ENCODE measurements at regions not wholly inside any gene's neighbourhood (a gene's known extent, or its start where the extent isn't known, plus 50 kb on each side); places are given as distances from the start of the nearest gene placed in this dataset.
"Not testable (repeated sequence)": the region's sequence is repeated elsewhere in the genome, so short reads cannot be mapped to it uniquely, and the experiment has no call there.

GRCh38 chr12:34605955-34606748 lies 583.9 kb downstream of the ALG10 start:
- H3K9me3 Mint-ChIP-seq = no peaks in the 10 kb centered on the region

GRCh38 chr12:34606749-34607519 lies 584.6 kb downstream of the ALG10 start:
- Mint-ChIP-seq H3K36me3 (ENCODE audit: low read depth) (peaks cover 10% of the 10 kb centered on the region), H3K9me3 (peaks cover 3% of the 10 kb centered on the region), H3K27ac (ENCODE audit: unreplicated experiment) (no peak overlapping the region), H3K27me3 (ENCODE audit: low read depth) (no peaks in the 10 kb centered on the region), H3K4me3 (no peak overlapping the region), H3K4me1 (no peaks in the 10 kb centered on the region)
- TF ChIP-seq CTCF (conservative IDR thresholded peaks at IDR 0.05) = no peak
- DNase-seq (ENCODE audit: low read depth, low spot score) = no peak

More at GRCh38 chr12:34605955-34606748, 583.9 kb downstream of the ALG10 start:
- Mint-ChIP-seq H3K4me1 (no peaks in the 10 kb centered on the region), H3K27ac (ENCODE audit: unreplicated experiment) (no peak overlapping the region), H3K36me3 (ENCODE audit: low read depth) (peaks cover 6% of the 10 kb centered on the region), H3K27me3 (ENCODE audit: low read depth) (no peaks in the 10 kb centered on the region), H3K4me3 (no peak overlapping the region)
- TF ChIP-seq CTCF (conservative IDR thresholded peaks at IDR 0.05) = no peak
- no peak for DNase-seq (ENCODE audit: low read depth, low spot score)

GRCh38 chr12:34607520-34608195 lies 585.4 kb downstream of the ALG10 start:
- TF ChIP-seq CTCF (conservative IDR thresholded peaks at IDR 0.05) = no peak
- DNase-seq (ENCODE audit: low read depth, low spot score) = no peak
- peaks cover 8% of the 10 kb centered on the region for H3K36me3 Mint-ChIP-seq (ENCODE audit: low read depth)
- no peak overlapping the region for H3K4me3 Mint-ChIP-seq
- peaks cover 3% of the 10 kb centered on the region for H3K9me3 Mint-ChIP-seq
- no peaks in the 10 kb centered on the region for H3K27me3 Mint-ChIP-seq (ENCODE audit: low read depth)
- H3K27ac Mint-ChIP-seq (ENCODE audit: unreplicated experiment) = no peak overlapping the region
- no peaks in the 10 kb centered on the region for H3K4me1 Mint-ChIP-seq

GRCh38 chr12:34613988-34614387 lies 591.7 kb downstream of the ALG10 start:
- Mint-ChIP-seq H3K36me3 (ENCODE audit: low read depth) (peaks cover 10% of the 10 kb centered on the region), H3K9me3 (peaks cover 11% of the 10 kb centered on the region)
- H3K27ac Mint-ChIP-seq (ENCODE audit: unreplicated experiment); H3K27me3 Mint-ChIP-seq (ENCODE audit: low read depth); H3K4me3 Mint-ChIP-seq; H3K4me1 Mint-ChIP-seq; DNase-seq (ENCODE audit: low read depth, low spot score): not testable (repeated sequence)

GRCh38 chr12:34625116-34625515 lies 602.8 kb downstream of the ALG10 start:
- DNase-seq (ENCODE audit: low read depth, low spot score) = no peak
- peak; percentile 33 for TF ChIP-seq CTCF (conservative IDR thresholded peaks at IDR 0.05)
- no peaks in the 10 kb centered on the region for H3K27me3 Mint-ChIP-seq (ENCODE audit: low read depth)
- no peaks in the 10 kb centered on the region for H3K4me1 Mint-ChIP-seq
- H3K9me3 Mint-ChIP-seq = peaks cover 28% of the 10 kb centered on the region
- H3K36me3 Mint-ChIP-seq (ENCODE audit: low read depth) = peaks cover 6% of the 10 kb centered on the region
- no peak overlapping the region for H3K27ac Mint-ChIP-seq (ENCODE audit: unreplicated experiment)
- no peak overlapping the region for H3K4me3 Mint-ChIP-seq

All from neural crest cell (in vitro differentiated cells).